ENCODE measurements at regions not wholly inside any gene's neighbourhood (a gene's known extent, or its start where the extent isn't known, plus 50 kb on each side); places are given as distances from the start of the nearest gene placed in this dataset.

DNA sequence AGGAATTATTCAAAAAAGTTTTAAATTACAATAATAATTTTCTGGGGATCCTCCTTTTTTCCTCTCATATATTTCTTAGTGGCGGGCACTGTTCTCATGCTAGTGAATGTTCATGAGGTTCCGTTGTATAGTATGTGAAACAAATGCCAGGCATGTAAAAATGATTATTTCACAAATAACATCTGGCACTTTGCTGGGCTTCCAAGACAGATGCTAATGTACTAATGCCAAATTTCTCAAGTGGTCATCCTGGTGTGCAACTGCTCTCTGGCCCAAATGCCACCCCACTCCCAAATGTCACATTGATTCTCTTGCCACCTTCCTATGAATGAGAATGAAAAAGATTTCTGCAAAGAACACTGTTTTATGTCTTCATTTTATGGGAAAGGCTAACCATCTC lies 564.0 kb upstream of the GCFC2 start:
- TF ChIP-seq, protein P1, sequence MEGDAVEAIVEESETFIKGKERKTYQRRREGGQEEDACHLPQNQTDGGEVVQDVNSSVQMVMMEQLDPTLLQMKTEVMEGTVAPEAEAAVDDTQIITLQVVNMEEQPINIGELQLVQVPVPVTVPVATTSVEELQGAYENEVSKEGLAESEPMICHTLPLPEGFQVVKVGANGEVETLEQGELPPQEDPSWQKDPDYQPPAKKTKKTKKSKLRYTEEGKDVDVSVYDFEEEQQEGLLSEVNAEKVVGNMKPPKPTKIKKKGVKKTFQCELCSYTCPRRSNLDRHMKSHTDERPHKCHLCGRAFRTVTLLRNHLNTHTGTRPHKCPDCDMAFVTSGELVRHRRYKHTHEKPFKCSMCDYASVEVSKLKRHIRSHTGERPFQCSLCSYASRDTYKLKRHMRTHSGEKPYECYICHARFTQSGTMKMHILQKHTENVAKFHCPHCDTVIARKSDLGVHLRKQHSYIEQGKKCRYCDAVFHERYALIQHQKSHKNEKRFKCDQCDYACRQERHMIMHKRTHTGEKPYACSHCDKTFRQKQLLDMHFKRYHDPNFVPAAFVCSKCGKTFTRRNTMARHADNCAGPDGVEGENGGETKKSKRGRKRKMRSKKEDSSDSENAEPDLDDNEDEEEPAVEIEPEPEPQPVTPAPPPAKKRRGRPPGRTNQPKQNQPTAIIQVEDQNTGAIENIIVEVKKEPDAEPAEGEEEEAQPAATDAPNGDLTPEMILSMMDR (IDR thresholded peaks at IDR 0.05; ENCODE audit: borderline replicate concordance, extremely low read depth, low read length, poor library complexity, severe bottlenecking): no peak
- no peak for TF ChIP-seq EZH2 (IDR thresholded peaks at IDR 0.05; ENCODE audit: borderline replicate concordance, low read depth, low read length, severe bottlenecking)
